Occipital lobe (tissue), 1 donor: ENCODE measurements at regions not wholly inside any gene's neighbourhood (a gene's known extent, or its start where the extent isn't known, plus 50 kb on each side); places are given as distances from the start of the nearest gene placed in this dataset.
"Not testable (repeated sequence)": the region's sequence is repeated elsewhere in the genome, so short reads cannot be mapped to it uniquely, and the experiment has no call there.

Experiments
- DNase-seq: peaks from one replicate; lab custom pipeline; 2025; lab: John Stamatoyannopoulos, UW

- not testable (repeated sequence) for DNase-seq
These were observed 146.6 kb upstream of the GRK3 start for GRCh38 chr22:25417826-25418225.

DNA sequence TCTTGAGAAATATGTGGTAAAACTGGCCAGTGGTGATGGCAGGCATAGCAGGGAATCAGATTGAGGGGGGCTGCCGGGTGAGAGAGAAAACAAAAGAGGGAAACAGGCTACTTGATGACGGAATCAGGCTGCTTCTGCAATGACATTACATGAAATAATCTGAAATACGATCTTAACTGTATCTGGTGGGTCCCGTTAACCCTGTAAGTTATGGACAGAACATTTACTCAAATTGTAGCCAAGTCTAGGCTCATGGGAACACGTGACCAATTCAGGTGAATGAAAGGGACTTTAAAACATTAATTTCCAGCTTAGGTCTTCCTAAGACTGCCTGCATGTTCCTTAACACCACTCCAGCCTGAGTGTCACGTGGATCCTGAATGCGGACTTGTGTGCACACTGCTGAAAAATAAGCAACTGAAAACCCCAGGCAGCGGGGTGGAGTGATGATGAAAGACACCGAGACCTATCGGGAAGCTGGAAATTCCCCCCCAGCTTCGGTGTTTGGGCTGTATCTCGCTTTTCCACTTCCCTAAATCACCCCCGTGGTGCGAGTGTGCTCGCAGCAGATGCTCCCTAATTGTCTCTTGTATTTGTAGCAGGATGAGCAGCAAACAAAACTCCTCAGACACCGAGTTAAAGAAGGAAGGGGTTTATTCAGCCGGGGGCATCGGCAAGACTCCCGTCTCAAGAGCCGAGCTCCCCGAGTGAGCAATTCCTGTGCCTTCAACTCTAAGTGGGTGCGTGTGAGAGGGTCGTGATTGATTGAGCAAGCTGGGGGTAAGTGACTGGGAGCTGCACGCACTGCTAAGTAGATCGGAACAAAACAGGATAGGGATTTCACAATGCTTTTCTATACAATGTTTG, 145.0 kb upstream of the GRK3 start:
- DNase-seq: no peak

- not testable (repeated sequence) for DNase-seq
These were observed 144.4 kb upstream of the GRK3 start for GRCh38 chr22:25420114-25420441.

DNA sequence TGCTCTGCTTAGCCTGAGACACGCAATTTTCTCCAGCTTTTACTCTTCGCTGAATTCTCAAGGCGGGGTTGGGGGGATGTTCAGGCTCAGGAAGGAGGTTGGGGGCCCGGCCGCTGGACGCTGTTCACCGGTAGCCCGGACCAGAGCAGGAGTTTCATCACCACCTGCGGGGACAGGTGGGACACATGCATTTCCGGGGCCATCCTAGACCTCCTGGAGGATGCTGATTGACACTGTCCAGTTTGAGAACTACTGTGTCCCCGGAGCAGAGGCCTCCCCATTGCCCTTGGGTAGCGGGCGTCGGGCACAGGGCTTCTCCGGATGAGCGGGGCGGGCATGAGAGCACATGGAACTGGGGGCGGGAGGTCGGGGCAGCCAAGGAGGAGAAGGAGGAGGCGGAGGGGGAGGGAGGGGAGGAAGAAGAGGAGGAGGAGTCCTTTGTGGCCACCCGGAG, 144.0 kb upstream of the GRK3 start:
- no peak for DNase-seq

DNA sequence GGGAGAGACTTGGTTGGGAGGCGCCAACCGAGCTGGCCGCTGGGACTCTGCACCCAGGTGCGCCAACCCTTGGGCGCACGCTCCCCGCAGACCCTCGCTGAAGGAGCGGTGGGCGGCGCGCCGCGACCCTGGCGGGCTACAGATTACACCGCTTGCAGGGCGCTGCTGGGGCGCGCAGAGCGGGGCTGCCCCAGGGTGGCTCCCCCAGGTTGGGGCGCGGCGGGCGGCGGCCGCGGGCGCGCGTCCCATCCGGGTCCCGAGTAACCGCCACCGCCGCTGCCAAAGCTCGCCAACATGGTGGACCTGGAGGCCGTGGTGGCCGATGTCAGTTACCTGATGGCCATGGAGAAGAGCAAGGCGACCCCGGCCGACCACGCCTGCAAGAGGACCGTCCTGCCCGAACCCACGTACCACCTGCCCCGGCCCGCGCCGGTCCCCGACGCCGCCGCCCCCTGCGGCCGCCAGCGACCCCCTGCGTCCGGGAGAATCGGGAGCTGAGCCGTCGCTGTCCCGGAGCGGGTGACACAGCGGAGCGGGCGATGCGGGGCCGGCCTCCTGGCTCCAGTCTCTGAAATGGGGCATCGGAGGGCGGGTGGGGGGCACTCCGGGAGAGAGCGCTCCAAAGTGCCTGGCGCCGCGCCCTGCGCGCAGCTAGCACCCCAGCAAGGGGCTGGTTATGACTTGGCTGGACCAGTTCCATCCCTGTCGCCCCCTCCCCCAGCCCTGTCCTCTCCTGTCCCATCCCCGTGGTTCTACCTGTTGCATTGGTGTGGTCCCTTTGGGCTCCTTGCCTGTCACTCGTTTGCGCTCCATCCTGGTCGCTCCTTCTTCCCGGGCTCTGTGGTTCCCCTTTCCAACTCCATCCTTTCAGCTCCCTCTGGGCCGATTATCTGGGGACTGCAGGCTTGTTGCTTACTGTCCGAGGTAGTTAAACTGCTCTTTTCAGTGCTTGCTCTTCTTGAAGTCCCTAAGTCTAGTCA, 143.3 kb upstream of the GRK3 start:
- no peak for DNase-seq

DNA sequence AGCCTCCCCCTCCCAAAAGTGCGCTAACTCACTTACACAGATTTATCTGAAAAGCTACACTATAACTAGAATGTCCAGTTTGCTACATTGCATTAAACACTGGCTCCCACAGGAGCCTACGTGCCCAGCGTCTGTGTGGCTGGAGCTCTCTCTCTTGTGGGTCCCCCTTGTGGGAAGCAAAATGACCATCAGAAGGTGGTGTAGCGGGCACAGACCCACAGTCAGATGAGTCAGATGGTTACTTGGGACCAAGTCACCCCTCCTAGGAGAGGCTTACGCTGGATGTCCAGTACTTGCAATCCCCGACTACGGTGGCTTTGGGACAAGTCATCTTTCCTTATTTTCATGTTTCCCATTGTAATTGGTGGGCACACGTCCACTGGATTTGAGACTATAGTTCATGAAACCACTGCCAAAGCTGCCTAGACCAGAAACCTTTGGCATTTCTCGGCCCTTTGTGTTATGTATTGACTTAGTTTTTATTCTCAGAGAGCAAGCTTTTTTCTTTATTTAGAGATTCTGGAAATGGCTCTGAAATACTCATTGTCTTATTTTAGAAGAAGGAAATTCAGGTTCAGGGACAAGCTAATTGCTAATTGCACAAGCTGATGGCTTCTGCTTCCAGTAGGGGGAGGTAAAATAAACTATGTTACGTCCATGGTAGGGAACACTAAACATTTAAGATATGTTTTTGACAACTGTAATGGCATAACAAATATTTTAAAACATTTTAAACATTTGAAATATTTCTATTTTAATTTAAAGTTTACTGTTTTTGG, 137.8 kb upstream of the GRK3 start:
- DNase-seq: not testable (repeated sequence)

DNA sequence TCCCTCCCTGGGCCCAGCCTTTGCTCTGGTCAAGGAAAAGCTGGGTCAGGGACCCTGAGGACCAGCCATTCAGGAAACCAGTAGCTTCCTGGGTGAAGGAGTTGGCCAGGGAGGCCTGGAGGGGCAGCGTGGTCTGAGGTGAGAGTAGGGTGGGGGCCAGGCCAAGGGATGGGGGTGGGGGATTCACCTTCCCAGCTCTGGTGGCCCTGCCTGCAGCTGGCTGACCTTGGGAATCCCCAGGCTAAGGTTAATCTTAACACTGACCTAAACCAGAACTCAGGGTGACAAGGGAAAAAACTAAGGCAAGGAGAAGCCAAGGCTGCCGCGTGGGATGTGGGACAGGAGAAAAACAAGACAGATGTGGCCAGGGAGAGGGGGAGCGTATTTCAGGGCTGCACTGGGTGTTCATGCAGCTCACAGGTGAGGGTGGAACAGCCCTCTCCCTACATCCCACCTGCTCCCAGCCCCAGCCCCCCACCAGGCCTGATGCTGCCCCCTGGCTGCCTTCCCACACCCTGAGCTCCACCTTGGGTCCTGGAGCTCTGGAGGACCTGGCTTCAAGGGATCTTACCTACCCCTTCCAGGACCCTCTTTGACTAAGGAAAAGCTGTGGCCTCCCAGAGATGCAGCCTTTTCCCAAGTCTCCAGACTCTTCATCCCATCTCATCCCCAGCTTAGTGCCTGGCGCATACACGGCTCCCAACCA, 132.7 kb upstream of the GRK3 start:
- not testable (repeated sequence) for DNase-seq

DNA sequence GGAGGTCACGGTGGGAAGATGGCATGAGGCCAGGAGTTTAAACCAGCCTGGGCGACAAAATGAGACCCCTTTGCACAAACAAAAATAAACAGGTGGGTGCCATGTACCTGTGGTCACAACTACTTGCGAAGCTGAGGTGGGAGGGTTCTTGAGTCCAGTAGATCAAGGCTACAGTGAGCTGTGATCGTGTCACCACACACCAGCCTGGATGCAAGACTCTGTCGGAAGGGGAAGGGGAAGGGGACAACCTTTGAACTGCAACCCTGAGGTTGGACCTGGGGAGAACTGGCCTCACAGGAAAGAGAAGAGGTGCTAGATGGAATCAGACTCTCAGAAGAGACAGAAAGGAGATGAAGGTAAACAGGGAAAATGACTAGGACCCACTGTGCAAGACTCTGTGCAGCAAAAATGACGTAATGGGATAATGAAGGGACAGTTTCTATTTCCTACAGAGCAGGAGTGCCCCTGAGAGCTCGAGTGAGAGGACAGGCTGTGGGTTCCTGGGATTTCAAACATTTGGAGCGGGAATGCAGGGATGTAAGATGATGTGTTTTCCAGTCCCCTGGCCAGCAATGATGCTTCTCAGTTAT, 131.0 kb upstream of the GRK3 start:
- DNase-seq: not testable (repeated sequence)

DNA sequence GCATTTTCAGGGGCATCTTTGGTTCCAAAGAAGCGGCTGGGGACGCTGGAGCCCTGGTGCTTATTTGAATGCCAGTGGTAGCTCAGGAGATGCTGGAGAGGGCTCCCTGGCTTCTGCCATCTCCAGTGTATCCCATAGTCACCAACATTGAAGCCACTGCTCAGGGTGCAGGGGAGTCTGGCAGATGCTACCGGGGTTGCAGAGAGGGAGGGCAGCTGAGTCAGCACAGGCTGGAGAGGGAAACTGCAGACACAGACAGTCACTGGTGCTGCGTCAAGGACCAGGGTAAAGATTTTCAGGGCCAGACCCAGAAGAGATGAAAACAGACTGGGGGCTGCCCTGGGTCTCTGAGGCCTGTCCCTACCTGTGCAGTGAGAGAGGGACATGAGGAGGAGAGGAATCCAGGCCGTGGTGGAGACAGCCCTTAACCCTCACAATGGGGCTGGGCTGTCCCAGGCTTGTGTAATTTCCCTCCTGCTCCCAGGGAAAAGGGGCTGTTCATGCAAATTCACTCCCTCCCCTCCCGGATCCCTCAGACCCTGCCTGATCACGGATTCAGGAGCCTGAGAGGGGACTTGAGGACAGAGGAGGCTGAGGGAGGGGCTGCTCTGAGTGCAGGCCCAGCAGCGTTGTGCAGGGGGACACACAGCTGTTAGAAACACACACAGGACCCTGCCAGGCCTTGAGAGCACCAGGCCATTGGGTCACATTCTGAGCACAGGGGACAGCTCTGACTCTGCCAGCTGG, 126.9 kb upstream of the GRK3 start:
- no peak for DNase-seq

DNA sequence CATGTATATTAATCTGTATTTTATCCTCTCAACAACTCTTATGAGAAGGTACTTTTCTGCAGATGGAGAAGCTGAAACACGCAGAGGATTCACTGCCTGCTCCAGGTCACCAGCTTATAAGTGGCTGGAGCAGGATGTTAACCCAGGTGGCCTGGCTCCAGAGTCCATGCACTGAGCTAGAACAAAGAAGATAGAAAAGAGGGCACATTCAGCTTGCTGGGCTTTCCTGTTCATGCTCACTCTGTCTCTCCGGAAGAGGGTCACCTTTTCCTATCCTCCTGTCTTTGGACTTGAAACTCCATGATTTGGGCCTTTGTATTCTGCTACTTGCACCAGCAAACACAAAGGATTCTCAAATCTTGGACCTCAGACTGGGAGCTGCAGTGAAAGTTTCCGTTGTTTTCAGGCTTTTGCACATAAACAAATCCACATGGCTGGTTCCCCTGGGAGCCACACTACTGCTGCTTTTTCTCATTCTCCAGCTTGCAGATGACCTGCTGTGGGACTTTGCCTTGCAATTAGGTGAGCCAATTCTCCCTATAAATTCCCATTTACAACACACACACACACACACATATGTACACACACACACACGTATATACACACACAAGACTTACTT, 117.3 kb upstream of the GRK3 start:
- no peak for DNase-seq

DNA sequence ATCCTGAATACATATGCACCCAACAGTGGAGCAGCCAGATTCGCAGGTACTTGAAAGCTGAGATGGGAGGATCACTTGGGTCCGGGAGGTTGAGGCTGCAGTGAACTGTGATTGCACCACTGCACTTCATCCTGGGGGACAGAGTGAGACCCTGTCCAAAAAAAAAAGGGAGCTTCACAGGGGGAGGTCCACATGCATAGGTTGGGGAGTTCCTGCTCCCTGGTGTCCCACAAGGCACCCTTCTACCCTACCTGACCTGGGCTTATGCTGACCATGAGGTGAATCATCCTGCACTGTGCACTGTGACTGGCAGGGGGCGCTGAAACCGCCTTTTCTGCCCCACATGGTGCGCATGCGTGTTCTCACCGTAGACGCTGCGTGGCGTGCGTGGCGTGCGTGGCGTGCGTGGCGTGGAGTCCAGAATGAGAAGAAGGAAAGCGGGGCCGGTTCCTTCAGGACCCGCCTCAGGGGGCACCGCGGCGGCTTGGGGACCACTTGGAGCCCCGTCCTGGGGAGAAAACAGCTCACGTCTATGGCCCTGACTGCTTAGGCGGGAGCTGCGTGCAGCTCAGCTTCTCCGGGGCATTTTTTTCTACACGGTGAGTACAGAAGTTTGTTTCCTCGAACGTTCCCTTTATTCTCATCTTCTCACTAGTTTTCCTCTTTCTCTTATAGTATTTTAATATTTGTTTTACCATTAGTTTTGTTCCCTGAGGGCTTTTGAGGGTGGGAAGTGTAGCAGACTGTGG, 116.6 kb upstream of the GRK3 start:
- peak; percentile 79 for DNase-seq

DNA sequence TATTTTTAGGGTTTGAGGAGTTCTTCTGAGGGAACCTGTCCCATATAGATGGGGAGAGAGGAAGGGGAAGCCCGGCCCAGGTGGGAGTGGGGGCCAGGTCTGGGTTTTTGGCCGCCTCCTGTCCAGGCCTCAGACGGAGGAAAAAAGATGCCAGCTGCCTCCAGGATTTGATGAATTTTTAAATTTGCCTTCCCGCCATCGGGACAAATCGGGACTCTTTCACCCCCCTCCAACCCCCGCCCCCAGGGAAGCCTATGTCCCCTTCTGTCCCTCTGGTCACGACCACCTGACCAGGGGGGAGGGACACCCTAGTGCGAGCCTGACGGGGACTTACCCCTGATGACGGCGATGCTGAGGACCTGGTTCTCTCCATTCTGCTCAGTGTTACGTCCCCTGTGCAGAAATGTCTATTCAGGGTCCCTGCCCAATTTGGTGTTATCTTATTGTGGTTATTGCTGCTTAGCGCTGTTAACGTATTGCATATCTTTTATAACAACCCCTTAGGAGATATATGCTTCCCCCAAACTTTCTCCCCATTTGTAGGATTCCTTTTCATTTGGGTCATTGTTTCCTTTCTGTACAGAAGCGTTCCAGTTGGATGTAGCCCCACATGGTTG, 115.9 kb upstream of the GRK3 start:
- DNase-seq: no peak

- no peak for DNase-seq
These were observed 114.6 kb upstream of the GRK3 start for GRCh38 chr22:25449781-25450317.

DNA sequence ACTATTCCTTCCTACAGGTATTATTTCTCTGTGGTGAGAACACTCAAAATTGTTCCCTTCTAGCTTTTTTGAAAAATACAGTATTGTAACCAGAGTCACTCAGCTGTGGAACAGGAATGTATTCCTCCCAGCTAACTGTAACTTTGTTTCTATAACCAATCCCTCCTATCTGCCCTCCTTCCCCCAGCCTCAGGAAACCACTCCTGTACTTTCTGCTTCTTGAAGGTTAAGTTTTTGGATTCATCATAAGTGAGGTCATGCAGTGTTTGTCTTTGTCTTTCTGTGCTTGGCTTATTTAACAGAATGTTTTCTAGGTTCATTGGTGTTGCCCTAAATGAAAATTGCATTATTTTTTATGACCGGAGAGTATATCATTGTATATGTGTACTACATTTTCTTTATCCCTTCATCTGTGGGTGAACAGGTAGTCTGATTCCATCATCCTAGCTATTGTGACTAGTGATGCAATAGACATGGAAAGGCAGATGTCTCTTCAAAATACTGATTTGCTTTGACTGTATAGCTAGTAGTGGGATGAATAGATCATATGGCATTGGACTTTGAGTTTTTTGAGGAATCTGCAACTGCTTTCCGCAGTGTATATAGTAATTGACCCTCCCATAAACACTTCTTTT, 112.9 kb upstream of the GRK3 start:
- no peak for DNase-seq

DNA sequence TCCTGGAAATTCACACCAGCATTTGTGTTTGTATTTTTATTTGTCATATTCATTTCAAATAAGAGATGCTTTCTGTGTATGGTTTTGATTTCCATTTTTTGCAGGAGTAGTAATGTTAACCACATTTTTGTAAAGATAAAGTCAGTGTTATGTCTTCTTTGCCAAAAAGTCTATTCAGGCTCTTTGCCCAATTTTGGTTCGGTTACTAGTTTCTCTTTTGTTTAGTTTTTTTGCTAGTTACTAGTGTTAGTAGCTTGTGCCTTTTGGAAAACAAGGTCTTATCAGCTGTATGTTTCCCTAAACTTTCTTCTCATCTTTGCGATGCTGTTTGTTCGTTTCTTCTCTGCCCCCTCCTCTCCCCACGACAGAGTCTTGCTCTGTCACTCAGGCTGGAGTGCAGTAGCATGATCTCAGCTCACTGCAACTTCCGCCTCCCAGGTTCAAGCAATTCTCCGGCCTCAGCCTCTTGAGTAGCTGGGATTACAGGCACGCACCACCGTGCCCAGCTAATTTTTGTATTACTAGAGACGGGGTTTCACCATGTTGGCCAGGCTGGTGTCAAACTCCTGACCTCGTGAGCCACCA, 112.3 kb upstream of the GRK3 start:
- no peak for DNase-seq

- no peak for DNase-seq
These were observed 111.4 kb upstream of the GRK3 start for GRCh38 chr22:25453058-25453457.

DNA sequence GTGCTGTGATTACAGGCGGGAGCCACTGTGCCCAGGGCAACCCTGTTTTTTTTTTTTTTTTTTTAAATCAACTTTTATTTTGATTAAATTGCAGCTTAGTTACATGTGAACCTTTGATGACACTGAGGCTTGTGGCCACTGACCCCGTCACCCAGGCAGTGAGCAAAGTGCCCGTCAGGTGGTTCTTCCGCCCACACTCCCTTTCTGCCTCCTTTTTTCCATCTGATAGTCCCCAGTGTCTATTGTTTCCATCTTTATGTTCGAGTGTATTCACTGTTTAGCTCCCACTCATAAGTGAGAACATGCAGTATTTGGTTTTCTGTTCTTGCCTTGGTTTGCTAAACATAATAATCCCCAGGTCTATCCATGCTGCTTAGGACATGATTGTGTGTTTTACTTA, 110.9 kb upstream of the GRK3 start:
- no peak for DNase-seq
